Ovary (tissue), 7 donors: ENCODE measurements at regions not wholly inside any gene's neighbourhood (a gene's known extent, or its start where the extent isn't known, plus 50 kb on each side); places are given as distances from the start of the nearest gene placed in this dataset.

Experiments used
- DNase-seq, 5 donors: peaks; one replicate each; pipeline ENCODE4 v3.0.0-alpha.2; 2019 to 2020
- H3K27ac ChIP-seq, 2 donors: fragments of 200-600 bp; one replicate each; pipeline versions ENCODE4 v1.5.1 to v1.8.0; 2019 to 2022
- H3K27me3 ChIP-seq: fragments of 200-600 bp; one replicate; pipeline ENCODE4 v1.8.0; 2022
- H3K36me3 ChIP-seq: fragments of 200-600 bp; sonication (generic); one replicate; pipeline ENCODE4 v1.5.1; 2019
- H3K4me1 ChIP-seq: one replicate; pipeline ENCODE4 v1.8.1; 2013; ENCODE audit warnings: mild to moderate bottlenecking, moderate library complexity; ENCODE audit not compliant: insufficient read depth
- H3K4me3 ChIP-seq: fragments of 200-600 bp; sonication (generic); one replicate; pipeline ENCODE4 v1.5.1; 2017
- H3K9me3 ChIP-seq, 2 donors: fragments of 200-600 bp in 1 of 2; sonication (generic) in 1 of 2; one replicate each; pipeline versions ENCODE4 v1.5.1 to v1.8.1; 2013 to 2019; ENCODE audit warnings: mild to moderate bottlenecking in 1 of 2, moderate library complexity in 1 of 2
- EP300 ChIP-seq: sonication (generic); formaldehyde crosslinking; IDR thresholded peaks from one replicate; pipeline ENCODE4 v1.6.1; 2017; ENCODE audit warnings: antibody characterized with exemption
- POLR2A ChIP-seq: fragments of 450-650 bp; IDR thresholded peaks from one replicate; pipeline ENCODE4 v1.6.1; 2017; ENCODE audit warnings: antibody characterized with exemption, mild to moderate bottlenecking, moderate library complexity
- WGBS, 3 donors: extraction: QIAGEN DNeasy Blood & Tissue Kit in 1 of 3; methylation state at CpG; one replicate each; pipeline versions ENCODE4 v1.1.5 to v1.1.7; 2013 to 2017; 5-methylcytosine and 5-hydroxymethylcytosine counted together
- intact Hi-C, 4 donors: fragments of 100-400 bp; cut with DNase I; formaldehyde crosslinking; loops; one replicate each; pipeline versions ENCODE4 v1.11.0 to v1.15.1; 2022 to 2023
- TF ChIP-seq, protein P1 (sequence below), 3 donors: fragments of 450-650 bp in 2 of 3; fragments of 200-600 bp in 1 of 3; IDR thresholded peaks; one replicate each; pipeline versions ENCODE4 v1.5.1 to v1.8.0; 2016 to 2022; ENCODE audit warnings: antibody characterized with exemption in 3 of 3, mild to moderate bottlenecking in 1 of 3
- donor health status: DM: no; HTN: no; CAD: no; lungs with moderate emphysema.
- donor health status: DM: no; HTN: no; CAD: no.
- donor health status: Bipolar disorder and iron deficiency.
- donor health status: DM: no; HTN: no; CAD: no.
- donor health status: DM: yes; HTN: yes; CAD: no.

- no peaks in the 10 kb centered on the region for H3K27me3 ChIP-seq
- no peaks in the 10 kb centered on the region for H3K9me3 ChIP-seq
- no peak overlapping the region for H3K4me3 ChIP-seq
- WGBS, 3 donors = 6 to 13% (median 8%) methylated on average over 4 of the region's 4 CpGs
- H3K27ac ChIP-seq = no peak overlapping the region
- no peaks in the 10 kb centered on the region for H3K4me1 ChIP-seq
- TF ChIP-seq, protein P1, sequence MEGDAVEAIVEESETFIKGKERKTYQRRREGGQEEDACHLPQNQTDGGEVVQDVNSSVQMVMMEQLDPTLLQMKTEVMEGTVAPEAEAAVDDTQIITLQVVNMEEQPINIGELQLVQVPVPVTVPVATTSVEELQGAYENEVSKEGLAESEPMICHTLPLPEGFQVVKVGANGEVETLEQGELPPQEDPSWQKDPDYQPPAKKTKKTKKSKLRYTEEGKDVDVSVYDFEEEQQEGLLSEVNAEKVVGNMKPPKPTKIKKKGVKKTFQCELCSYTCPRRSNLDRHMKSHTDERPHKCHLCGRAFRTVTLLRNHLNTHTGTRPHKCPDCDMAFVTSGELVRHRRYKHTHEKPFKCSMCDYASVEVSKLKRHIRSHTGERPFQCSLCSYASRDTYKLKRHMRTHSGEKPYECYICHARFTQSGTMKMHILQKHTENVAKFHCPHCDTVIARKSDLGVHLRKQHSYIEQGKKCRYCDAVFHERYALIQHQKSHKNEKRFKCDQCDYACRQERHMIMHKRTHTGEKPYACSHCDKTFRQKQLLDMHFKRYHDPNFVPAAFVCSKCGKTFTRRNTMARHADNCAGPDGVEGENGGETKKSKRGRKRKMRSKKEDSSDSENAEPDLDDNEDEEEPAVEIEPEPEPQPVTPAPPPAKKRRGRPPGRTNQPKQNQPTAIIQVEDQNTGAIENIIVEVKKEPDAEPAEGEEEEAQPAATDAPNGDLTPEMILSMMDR (IDR thresholded peaks at IDR 0.05) = no peak
- no peak for TF ChIP-seq EP300
- TF ChIP-seq POLR2A = no peak
- no peak for DNase-seq
- H3K36me3 ChIP-seq = no peaks in the 10 kb centered on the region
- intact Hi-C loops = no loop called here
Observed at GRCh38 chr14:86196471-86196870, 666.5 kb downstream of the FLRT2 start.

DNA sequence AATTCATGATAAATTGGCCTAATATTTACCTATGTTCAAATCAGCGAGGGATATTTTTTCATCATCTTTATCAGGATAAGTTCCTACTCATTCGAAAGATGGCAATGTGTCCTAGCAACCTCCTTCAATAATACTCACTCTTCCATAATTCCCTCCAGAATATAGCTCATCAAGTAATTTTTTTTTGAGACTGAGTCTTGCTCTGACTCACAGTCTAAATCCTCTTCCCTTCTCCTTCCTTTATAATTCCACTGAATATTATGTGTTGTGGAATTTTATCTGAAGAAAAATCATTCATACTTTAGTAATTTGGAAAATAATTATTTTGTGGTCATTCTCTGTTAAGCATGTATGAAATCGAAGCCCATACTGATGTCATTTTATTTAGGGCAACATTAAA lies 663.8 kb downstream of the FLRT2 start:
- H3K4me1 ChIP-seq = no peaks in the 10 kb centered on the region
- H3K27ac ChIP-seq = no peak overlapping the region

DNA sequence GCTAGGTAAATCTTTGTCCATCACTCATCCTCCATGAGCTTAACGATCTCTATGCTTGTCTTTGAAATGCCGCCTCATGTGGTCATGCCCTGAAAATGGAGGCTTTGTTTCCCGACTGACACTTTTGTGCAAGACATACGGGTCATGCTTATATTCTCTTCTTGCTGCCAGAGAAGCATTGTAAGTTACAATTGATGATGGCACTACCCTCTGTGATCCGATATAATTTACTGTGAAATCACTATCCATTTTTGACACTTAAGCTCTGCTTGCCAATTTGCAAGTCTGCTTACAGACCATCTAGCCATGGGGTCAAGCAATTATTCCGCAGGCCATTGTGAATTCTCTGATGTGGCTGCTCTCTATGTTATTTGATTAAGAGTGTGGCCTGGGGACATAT lies 650.0 kb downstream of the FLRT2 start:
- DNase-seq = no peak
- H3K9me3 ChIP-seq = no peaks in the 10 kb centered on the region
- WGBS, 3 donors = 88 to 90% (median 89%) methylated on average over 6 of the region's 6 CpGs

More for the DNA sequence above, 663.8 kb downstream of the FLRT2 start:
- Histone ChIP-seq H3K4me3 (no peak overlapping the region), H3K9me3 (no peaks in the 10 kb centered on the region), H3K36me3 (no peaks in the 10 kb centered on the region), H3K27me3 (no peaks in the 10 kb centered on the region)
- DNase-seq = no peak
- TF ChIP-seq POLR2A (no peak), EP300 (no peak)
- TF ChIP-seq, protein P1 (IDR thresholded peaks at IDR 0.05) = no peak
- intact Hi-C loops = no loop called here
- WGBS, 3 donors = 85 to 89% (median 89%) methylated on average over 3 of the region's 3 CpGs

GRCh38 chr14:86168371-86168770 lies 638.4 kb downstream of the FLRT2 start:
- DNase-seq = peak in 1 of 5 donors; percentile 12
- WGBS, 3 donors = 89 to 93% (median 90%) methylated on average over 7 of the region's 7 CpGs
- TF ChIP-seq POLR2A (no peak), EP300 (no peak)
- TF ChIP-seq, protein P1 (IDR thresholded peaks at IDR 0.05) = no peak
- Histone ChIP-seq H3K4me3 (no peak overlapping the region), H3K27me3 (no peaks in the 10 kb centered on the region), H3K9me3 (no peaks in the 10 kb centered on the region), H3K4me1 (no peaks in the 10 kb centered on the region), H3K27ac (no peak overlapping the region), H3K36me3 (no peaks in the 10 kb centered on the region)
- intact Hi-C loops = no loop called here

More for the DNA sequence above, 650.0 kb downstream of the FLRT2 start:
- intact Hi-C loops = no loop called here
- TF ChIP-seq EP300 = no peak
- no peak for TF ChIP-seq POLR2A
- TF ChIP-seq, protein P1 (IDR thresholded peaks at IDR 0.05) = no peak
- Histone ChIP-seq H3K4me3 (no peak overlapping the region), H3K36me3 (no peaks in the 10 kb centered on the region), H3K4me1 (no peaks in the 10 kb centered on the region), H3K27ac (no peak overlapping the region), H3K27me3 (no peaks in the 10 kb centered on the region)
